ENCODE measurements at regions not wholly inside any gene's neighbourhood (a gene's known extent, or its start where the extent isn't known, plus 50 kb on each side); places are given as distances from the start of the nearest gene placed in this dataset.

- no peak for TF ChIP-seq CTCF (conservative IDR thresholded peaks at IDR 0.05)
- Histone ChIP-seq H3K14ac (ENCODE audit: insufficient read depth, low read length) (no peak overlapping the region), H2AFZ (ENCODE audit: low read length) (no peak overlapping the region), H4K20me1 (ENCODE audit: control insufficient read depth, insufficient read depth, insufficient read length) (no peaks in the 10 kb centered on the region), H4K5ac (ENCODE audit: insufficient read length, low read depth, low read length) (no peak overlapping the region), H4K8ac (replicated peaks; ENCODE audit: insufficient read length, low read depth, low read length) (no peak overlapping the region), H2AK5ac (ENCODE audit: insufficient read length, low read length) (no peak overlapping the region), H3K4ac (ENCODE audit: low read depth, low read length) (no peak overlapping the region), H3K18ac (ENCODE audit: insufficient read length, low read depth, low read length) (no peak overlapping the region), H3K23me2 (ENCODE audit: insufficient read length, low read depth, low read length, poor library complexity, severe bottlenecking) (no peaks in the 10 kb centered on the region), H3K9ac (ENCODE audit: extremely low read depth, insufficient read length, low read length) (no peak overlapping the region), H3K79me2 (ENCODE audit: insufficient read depth, low read length) (no peaks in the 10 kb centered on the region), H3K4me2 (ENCODE audit: insufficient read depth, insufficient read length, low read length) (no peak overlapping the region), H2BK120ac (ENCODE audit: low read depth, low read length, poor library complexity, severe bottlenecking) (no peak overlapping the region), H4K91ac (ENCODE audit: insufficient read length, low read depth, low read length) (no peak overlapping the region), H3K23ac (ENCODE audit: insufficient read length, low read depth, low read length) (no peak overlapping the region), H2BK5ac (ENCODE audit: insufficient read length, low read length) (no peak overlapping the region), H2BK20ac (ENCODE audit: low read depth, low read length, poor library complexity, severe bottlenecking) (no peak overlapping the region), H2BK15ac (ENCODE audit: low read depth, low read length) (no peak overlapping the region), H3K27me3 (ENCODE audit: insufficient read depth, low read length) (no peaks in the 10 kb centered on the region), H2BK12ac (ENCODE audit: insufficient read length, low read depth, low read length) (no peak overlapping the region), H3K79me1 (ENCODE audit: insufficient read depth, low read depth, low read length, poor library complexity, severe bottlenecking) (no peaks in the 10 kb centered on the region), H3K27ac (ENCODE audit: insufficient read length, low read depth, low read length) (no peak overlapping the region), H3K9me3 (ENCODE audit: control insufficient read depth, low read depth, low read length) (no peaks in the 10 kb centered on the region), H3K4me1 (ENCODE audit: insufficient read depth, low read length) (no peaks in the 10 kb centered on the region), H3K56ac (ENCODE audit: insufficient read length, low read depth, low read length) (no peak overlapping the region), H3T11ph (ENCODE audit: low read length) (no peak overlapping the region)
- no peak overlapping the region for H3K4me3 Mint-ChIP-seq
- DNase-seq: no peak
- no peaks in the 10 kb centered on the region for H3K9me3 Mint-ChIP-seq
- WGBS (ENCODE audit: extremely low coverage, insufficient read length, low lambda C conversion rate): no CpG with 5 or more reads among the region's 1 CpG
- peaks cover 3 to 15% of the 10 kb centered on the region in 2 experiments; a peak in 2 of 4 replicates for H3K4me1 Mint-ChIP-seq
- no peak overlapping the region for H3K27ac Mint-ChIP-seq
- no peaks in the 10 kb centered on the region for H3K27me3 Mint-ChIP-seq (ENCODE audit: low read depth)
- no peaks in the 10 kb centered on the region for H3K36me3 Mint-ChIP-seq (ENCODE audit: insufficient read depth in 1 of 3, low read depth in 3 of 3)
These were observed 1632.4 kb downstream of the RPA4 start for GRCh38 chrX:98516120-98516519.

Data from H9 (cell line).